GM12874 (cell line): ENCODE measurements at regions not wholly inside any gene's neighbourhood (a gene's known extent, or its start where the extent isn't known, plus 50 kb on each side); places are given as distances from the start of the nearest gene placed in this dataset.

Experiments
- CTCF ChIP-seq: IDR thresholded peaks from 2 replicates; pipeline ENCODE4 v1.5.1; 2011; ENCODE audit warnings: low read depth, mild to moderate bottlenecking, control low read depth, low read length, moderate library complexity; ENCODE audit not compliant: insufficient read depth

DNA sequence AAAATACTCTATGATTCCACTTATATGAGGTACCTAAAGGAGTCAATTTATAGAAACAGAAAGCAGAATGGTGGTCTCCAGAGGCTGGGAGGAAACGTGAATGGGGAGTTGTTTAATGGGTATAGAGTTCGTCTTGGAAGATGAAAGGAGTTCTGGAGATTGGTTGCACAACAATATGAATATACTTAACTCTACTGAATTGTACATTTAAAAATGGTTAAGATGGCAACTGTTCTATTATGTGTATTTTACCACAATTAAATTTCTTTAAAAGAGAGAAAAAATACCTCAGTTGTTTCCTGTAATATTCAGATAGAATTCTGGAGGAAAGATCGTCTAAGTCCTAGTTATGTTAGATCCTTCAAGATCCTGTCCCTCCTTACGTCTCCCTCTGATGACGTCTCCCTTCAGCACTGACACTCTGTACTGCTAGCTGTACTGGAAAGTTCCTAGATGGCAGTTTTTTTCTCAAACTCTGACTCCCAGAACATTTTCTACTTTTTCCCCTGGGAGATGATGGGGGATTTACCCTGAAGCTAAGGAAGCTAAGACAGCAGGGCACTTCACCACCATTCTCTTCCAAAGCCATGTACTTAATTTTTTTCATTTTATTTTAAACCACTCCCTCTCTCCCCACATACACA is 53.2 kb upstream of the CAV2 start:
- no peak for TF ChIP-seq CTCF

DNA sequence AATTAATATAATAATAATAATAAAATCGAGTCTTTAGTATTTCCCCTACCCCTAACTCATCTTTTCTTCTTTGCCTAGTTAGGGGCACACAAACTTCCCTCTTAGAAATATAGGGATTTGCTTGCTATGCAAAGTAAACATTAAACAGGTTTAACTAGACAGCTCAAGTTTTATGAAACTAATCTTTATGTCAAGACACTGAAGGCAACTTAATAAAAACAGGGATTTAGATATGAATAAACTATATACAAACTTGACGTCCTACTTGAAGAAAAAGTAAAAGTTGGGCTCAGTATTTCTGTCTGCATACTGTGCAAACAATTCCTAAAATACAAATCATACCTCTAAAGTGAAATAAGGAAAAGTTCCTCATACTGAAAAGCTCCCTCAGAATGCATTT is 52.1 kb upstream of the CAV2 start:
- no peak for TF ChIP-seq CTCF

GRCh38 chr7:116447966-116448839 is 51.3 kb upstream of the CAV2 start:
- no peak for TF ChIP-seq CTCF

GRCh38 chr7:116449441-116449840 is 50.1 kb upstream of the CAV2 start:
- TF ChIP-seq CTCF = no peak
